Liver (tissue), 8 donors: ENCODE measurements at regions not wholly inside any gene's neighbourhood (a gene's known extent, or its start where the extent isn't known, plus 50 kb on each side); places are given as distances from the start of the nearest gene placed in this dataset.

Experiments used
- DNase-seq: peaks from one replicate; pipeline ENCODE4 v3.0.0-alpha.2; 2017; ENCODE audit warnings: low spot score
- H3K27ac ChIP-seq, 2 donors: one replicate each; pipeline ENCODE4 v1.7.0; 2013; ENCODE audit warnings: inconsistent platforms in 2 of 2, low read length in 2 of 2, control low read depth in 1 of 2, low read depth in 1 of 2, mild to moderate bottlenecking in 1 of 2
- H3K27me3 ChIP-seq, 4 donors: one replicate each; pipeline versions ENCODE4 v1.6.1 to v1.7.0; 2013; ENCODE audit warnings: low read length in 3 of 4, inconsistent platforms in 1 of 4, mild to moderate bottlenecking in 1 of 4, moderate library complexity in 1 of 4; ENCODE audit not compliant: control insufficient read depth in 4 of 4, insufficient read depth in 4 of 4
- H3K36me3 ChIP-seq, 4 donors: one replicate each; pipeline versions ENCODE4 v1.6.1 to v1.7.0; 2013; ENCODE audit warnings: low read length in 3 of 4, mild to moderate bottlenecking in 3 of 4, low read depth in 1 of 4, moderate library complexity in 1 of 4; ENCODE audit not compliant: control insufficient read depth in 4 of 4, insufficient read depth in 3 of 4
- H3K4me1 ChIP-seq, 4 donors: one replicate each; pipeline versions ENCODE4 v1.6.1 to v1.7.0; 2013; ENCODE audit warnings: low read length in 3 of 4, mild to moderate bottlenecking in 3 of 4, moderate library complexity in 1 of 4; ENCODE audit not compliant: control insufficient read depth in 4 of 4, insufficient read depth in 4 of 4
- H3K4me3 ChIP-seq, 3 donors: one replicate each; pipeline versions ENCODE4 v1.6.1 to v1.7.0; 2013; ENCODE audit warnings: low read length in 3 of 3, control low read depth in 1 of 3, low read depth in 1 of 3, mild to moderate bottlenecking in 1 of 3
- H3K9ac ChIP-seq, 2 donors: one replicate each; pipeline ENCODE4 v1.7.0; 2013; ENCODE audit warnings: low read length in 2 of 2, mild to moderate bottlenecking in 2 of 2, moderate library complexity in 2 of 2, control low read depth in 1 of 2, low read depth in 1 of 2
- H3K9me3 ChIP-seq, 4 donors: one replicate each; pipeline versions ENCODE4 v1.6.1 to v1.7.0; 2013; ENCODE audit warnings: low read length in 3 of 4; ENCODE audit not compliant: control insufficient read depth in 4 of 4
- ATF3 ChIP-seq: IDR thresholded peaks from 2 replicates; pipeline ENCODE4 v1.6.1; 2016; ENCODE audit warnings: antibody characterized with exemption
- CTCF ChIP-seq: fragments of 150-350 bp; IDR thresholded peaks from 2 replicates; pipeline ENCODE4 v1.5.1; 2017; ENCODE audit warnings: improper control_type of control experiment, low read depth, low read length; ENCODE audit not compliant: missing input control
- FOXA1 ChIP-seq: IDR thresholded peaks from 2 replicates; pipeline ENCODE4 v1.6.1; 2016; ENCODE audit warnings: antibody characterized with exemption
- FOXA2 ChIP-seq: IDR thresholded peaks from 2 replicates; pipeline ENCODE4 v1.6.1; 2016; ENCODE audit warnings: antibody characterized with exemption
- GABPA ChIP-seq, 2 donors: IDR thresholded peaks in 1 of 2; conservative IDR thresholded peaks in 1 of 2; 2 replicates each; pipeline ENCODE4 v1.6.1; 2016; ENCODE audit warnings: antibody characterized with exemption in 2 of 2, mild to moderate bottlenecking in 1 of 2, moderate library complexity in 1 of 2
- HNF4G ChIP-seq: IDR thresholded peaks from 2 replicates; pipeline ENCODE4 v1.6.1; 2016; ENCODE audit warnings: antibody characterized with exemption
- JUND ChIP-seq, 2 donors: IDR thresholded peaks; 2 replicates each; pipeline ENCODE4 v1.6.1; 2016; ENCODE audit warnings: antibody characterized with exemption in 2 of 2
- MAX ChIP-seq: IDR thresholded peaks from 2 replicates; pipeline ENCODE4 v1.6.1; 2016; ENCODE audit warnings: antibody characterized with exemption
- NR2F2 ChIP-seq: IDR thresholded peaks from 2 replicates; pipeline ENCODE4 v1.6.1; 2016; ENCODE audit warnings: antibody characterized with exemption
- RAD21 ChIP-seq, 2 donors: IDR thresholded peaks; 2 replicates each; pipeline ENCODE4 v1.6.1; 2016; ENCODE audit warnings: antibody characterized with exemption in 2 of 2, mild to moderate bottlenecking in 2 of 2
- REST ChIP-seq: IDR thresholded peaks from 2 replicates; pipeline ENCODE4 v1.6.1; 2016; ENCODE audit warnings: antibody characterized with exemption, mild to moderate bottlenecking
- RXRA ChIP-seq, 2 donors: IDR thresholded peaks; 2 replicates each; pipeline ENCODE4 v1.6.1; 2017 to 2018; ENCODE audit warnings: antibody characterized with exemption in 2 of 2, mild to moderate bottlenecking in 1 of 2
- SP1 ChIP-seq: IDR thresholded peaks from 2 replicates; pipeline ENCODE4 v1.6.1; 2018; ENCODE audit warnings: antibody characterized with exemption, mild to moderate bottlenecking
- ZBTB33 ChIP-seq: IDR thresholded peaks from 2 replicates; pipeline ENCODE4 v1.6.1; 2016; ENCODE audit warnings: antibody characterized with exemption
- WGBS: extraction: QIAGEN DNeasy Blood & Tissue Kit; methylation state at CpG from one replicate; pipeline ENCODE4 v1.1.7; 2013; 5-methylcytosine and 5-hydroxymethylcytosine counted together
- donor health status: healthy.
- donor health status: healthy.
- donor health status: healthy.
- donor health status: healthy.
- donor health status: healthy.

- no peak for DNase-seq
- WGBS: 78% methylated on average over 2 of the region's 2 CpGs
- H3K36me3 ChIP-seq: no peaks in the 10 kb centered on the region
- H3K4me1 ChIP-seq: peaks cover 0 to 15% (median 8%) of the 10 kb centered on the region in 4 donors
- H3K27ac ChIP-seq: no peak overlapping the region
- no peak overlapping the region for H3K9ac ChIP-seq
- H3K9me3 ChIP-seq: no peaks in the 10 kb centered on the region
- H3K27me3 ChIP-seq: no peaks in the 10 kb centered on the region
- H3K4me3 ChIP-seq: no peak overlapping the region
- TF ChIP-seq HNF4G (no peak), FOXA2 (no peak), GABPA (IDR thresholded peaks at IDR 0.05 in 1 of 2, conservative IDR thresholded peaks at IDR 0.05 in 1 of 2) (no peak), ZBTB33 (no peak)
Observed at GRCh38 chr1:42006093-42006492, 87.4 kb upstream of the HIVEP3 start.

- H3K9me3 ChIP-seq: no peaks in the 10 kb centered on the region
- WGBS: 95% methylated on average over 2 of the region's 2 CpGs
- H3K9ac ChIP-seq: no peak overlapping the region
- H3K36me3 ChIP-seq: no peaks in the 10 kb centered on the region
- H3K27ac ChIP-seq: no peak overlapping the region
- TF ChIP-seq FOXA1: no peak
- no peak for TF ChIP-seq NR2F2
- TF ChIP-seq FOXA2: no peak
- no peak for TF ChIP-seq ZBTB33
- TF ChIP-seq HNF4G: no peak
- TF ChIP-seq SP1: no peak
- TF ChIP-seq REST: no peak
- TF ChIP-seq RAD21 (IDR thresholded peaks at IDR 0.05): no peak
- TF ChIP-seq RXRA (IDR thresholded peaks at IDR 0.05): no peak
- TF ChIP-seq JUND (IDR thresholded peaks at IDR 0.05): no peak
- TF ChIP-seq CTCF: no peak
- TF ChIP-seq MAX: no peak
- no peak for TF ChIP-seq ATF3
- H3K27me3 ChIP-seq: no peaks in the 10 kb centered on the region
- no peak for DNase-seq
- H3K4me1 ChIP-seq: peaks cover 0 to 15% (median 8%) of the 10 kb centered on the region in 4 donors
- no peak overlapping the region for H3K4me3 ChIP-seq
Observed at GRCh38 chr1:42005530-42005929, 86.8 kb upstream of the HIVEP3 start.
